ENCODE measurements at regions not wholly inside any gene's neighbourhood (a gene's known extent, or its start where the extent isn't known, plus 50 kb on each side); places are given as distances from the start of the nearest gene placed in this dataset.

DNA sequence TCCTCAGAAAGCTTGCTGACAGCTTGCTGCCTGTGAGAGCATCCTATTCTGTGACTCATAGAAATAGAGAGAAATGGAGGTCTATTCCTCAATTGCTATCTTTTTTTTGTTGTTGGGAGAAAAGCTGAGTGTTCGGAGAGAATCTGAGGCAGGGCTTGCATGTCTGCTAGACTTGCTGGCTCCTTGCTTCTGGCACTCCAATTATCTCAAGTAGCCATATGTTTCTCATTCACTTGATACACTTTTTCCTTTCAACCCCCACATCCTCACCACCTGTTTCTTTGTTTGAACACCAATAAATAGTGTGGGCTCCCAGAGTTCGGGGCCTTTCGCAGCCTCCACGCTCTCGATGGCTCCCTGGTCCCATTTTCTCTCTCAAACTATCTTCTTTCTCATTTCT, 172.2 kb downstream of the SH2D4B start:
- TF ChIP-seq, protein P1, sequence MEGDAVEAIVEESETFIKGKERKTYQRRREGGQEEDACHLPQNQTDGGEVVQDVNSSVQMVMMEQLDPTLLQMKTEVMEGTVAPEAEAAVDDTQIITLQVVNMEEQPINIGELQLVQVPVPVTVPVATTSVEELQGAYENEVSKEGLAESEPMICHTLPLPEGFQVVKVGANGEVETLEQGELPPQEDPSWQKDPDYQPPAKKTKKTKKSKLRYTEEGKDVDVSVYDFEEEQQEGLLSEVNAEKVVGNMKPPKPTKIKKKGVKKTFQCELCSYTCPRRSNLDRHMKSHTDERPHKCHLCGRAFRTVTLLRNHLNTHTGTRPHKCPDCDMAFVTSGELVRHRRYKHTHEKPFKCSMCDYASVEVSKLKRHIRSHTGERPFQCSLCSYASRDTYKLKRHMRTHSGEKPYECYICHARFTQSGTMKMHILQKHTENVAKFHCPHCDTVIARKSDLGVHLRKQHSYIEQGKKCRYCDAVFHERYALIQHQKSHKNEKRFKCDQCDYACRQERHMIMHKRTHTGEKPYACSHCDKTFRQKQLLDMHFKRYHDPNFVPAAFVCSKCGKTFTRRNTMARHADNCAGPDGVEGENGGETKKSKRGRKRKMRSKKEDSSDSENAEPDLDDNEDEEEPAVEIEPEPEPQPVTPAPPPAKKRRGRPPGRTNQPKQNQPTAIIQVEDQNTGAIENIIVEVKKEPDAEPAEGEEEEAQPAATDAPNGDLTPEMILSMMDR (conservative IDR thresholded peaks at IDR 0.05 in 1 of 2, IDR thresholded peaks at IDR 0.05 in 1 of 2; ENCODE audit: low read depth in 1 of 2, low read length in 2 of 2): no peak
- TF ChIP-seq EZH2 (IDR thresholded peaks at IDR 0.05; ENCODE audit: low read length, missing control alignments): no peak

Data from fibroblast of lung (primary cell).